Kidney (tissue), 13 donors: ENCODE measurements at regions not wholly inside any gene's neighbourhood (a gene's known extent, or its start where the extent isn't known, plus 50 kb on each side); places are given as distances from the start of the nearest gene placed in this dataset.
"Not testable (repeated sequence)": the region's sequence is repeated elsewhere in the genome, so short reads cannot be mapped to it uniquely, and the experiment has no call there.

Source experiments
- DNase-seq, 5 donors: peaks; one replicate each; pipeline ENCODE4 v3.0.0-alpha.2; 2013 to 2020
- FAIRE-seq: peaks from 2 replicates; lab custom pipeline; 2012; peaks lifted over from hg19 to GRCh38; lab: Jason Lieb, UNC
- H3K27ac ChIP-seq, 2 donors: one replicate each; pipeline ENCODE4 v1.7.0; 2013; ENCODE audit warnings: low read depth in 2 of 2, low read length in 2 of 2, inconsistent platforms in 1 of 2
- H3K27me3 ChIP-seq: one replicate; pipeline ENCODE4 v1.7.1; 2013; ENCODE audit warnings: low read length, inconsistent platforms; ENCODE audit not compliant: control insufficient read depth, insufficient read depth
- H3K36me3 ChIP-seq, 3 donors: one replicate each; pipeline versions ENCODE4 v1.7.0 to v1.7.1; 2013; ENCODE audit warnings: low read length in 3 of 3, control low read depth in 1 of 3, inconsistent platforms in 1 of 3; ENCODE audit not compliant: insufficient read depth in 3 of 3, control insufficient read depth in 2 of 3
- H3K4me1 ChIP-seq, 3 donors: one replicate each; pipeline versions ENCODE4 v1.7.0 to v1.7.1; 2013; ENCODE audit warnings: low read length in 3 of 3, inconsistent platforms in 1 of 3, low read depth in 1 of 3; ENCODE audit not compliant: control insufficient read depth in 2 of 3, insufficient read depth in 2 of 3
- H3K4me3 ChIP-seq, 3 donors: one replicate each; pipeline versions ENCODE4 v1.7.0 to v1.8.1; 2013; ENCODE audit warnings: low read length in 3 of 3, control low read depth in 1 of 3, inconsistent platforms in 1 of 3
- H3K9ac ChIP-seq, 3 donors: one replicate each; pipeline versions ENCODE4 v1.7.0 to v1.7.1; 2013; ENCODE audit warnings: low read length in 3 of 3, control low read depth in 1 of 3, inconsistent platforms in 1 of 3
- H3K9me3 ChIP-seq, 3 donors: one replicate each; pipeline versions ENCODE4 v1.7.0 to v1.7.1; 2013; ENCODE audit warnings: low read length in 3 of 3, control low read depth in 1 of 3, inconsistent platforms in 1 of 3; ENCODE audit not compliant: control insufficient read depth in 2 of 3, insufficient read depth in 1 of 3
- intact Hi-C: fragments of 100-400 bp; cut with DNase I; formaldehyde crosslinking; loops from one replicate; pipeline ENCODE4 v1.11.1; 2022
- TF ChIP-seq, protein P1 (sequence below): IDR thresholded peaks from 3 replicates; pipeline ENCODE4 v1.5.1; 2012; ENCODE audit warnings: mild to moderate bottlenecking, moderate library complexity, borderline replicate concordance; ENCODE audit not compliant: insufficient read depth; ENCODE audit errors: extremely low read depth
- donor health status: control.
- donor health status: control.
- donor health status: control.
- donor health status: control.
- donor health status: control.
- donor health status: DM: yes; HTN: yes; CAD: no.
- donor health status: Normal renal cell carcinoma (clear cell type).

DNA sequence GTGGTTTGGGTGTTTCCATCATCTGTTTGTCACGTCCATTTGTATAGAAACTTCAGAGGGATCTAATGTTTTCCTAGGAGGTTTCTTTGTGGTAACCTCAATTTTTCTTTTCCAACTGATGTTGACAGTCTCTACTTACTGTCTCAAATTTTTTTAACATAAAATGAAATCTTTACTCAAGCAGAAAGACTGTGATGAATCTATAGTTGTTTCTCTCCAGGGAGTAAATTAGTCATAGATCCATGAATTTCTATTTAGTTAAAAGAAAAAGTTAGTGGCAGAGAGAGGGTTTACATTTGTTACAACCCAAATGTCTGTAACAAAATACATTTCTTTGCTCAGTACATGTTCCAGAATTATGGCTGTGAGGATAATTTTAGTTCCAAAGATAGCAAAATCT is 161.6 kb downstream of the DISP1 start:
- intact Hi-C loops, result no loop called here
- no peak overlapping the region for H3K27ac ChIP-seq
- no peaks in the 10 kb centered on the region for H3K27me3 ChIP-seq
- H3K4me1 ChIP-seq, result no peaks in the 10 kb centered on the region
- H3K9me3 ChIP-seq, result no peaks in the 10 kb centered on the region
- FAIRE-seq (no peak), DNase-seq (no peak)
- no peaks in the 10 kb centered on the region for H3K36me3 ChIP-seq
- no peak overlapping the region for H3K4me3 ChIP-seq
- TF ChIP-seq, protein P1, sequence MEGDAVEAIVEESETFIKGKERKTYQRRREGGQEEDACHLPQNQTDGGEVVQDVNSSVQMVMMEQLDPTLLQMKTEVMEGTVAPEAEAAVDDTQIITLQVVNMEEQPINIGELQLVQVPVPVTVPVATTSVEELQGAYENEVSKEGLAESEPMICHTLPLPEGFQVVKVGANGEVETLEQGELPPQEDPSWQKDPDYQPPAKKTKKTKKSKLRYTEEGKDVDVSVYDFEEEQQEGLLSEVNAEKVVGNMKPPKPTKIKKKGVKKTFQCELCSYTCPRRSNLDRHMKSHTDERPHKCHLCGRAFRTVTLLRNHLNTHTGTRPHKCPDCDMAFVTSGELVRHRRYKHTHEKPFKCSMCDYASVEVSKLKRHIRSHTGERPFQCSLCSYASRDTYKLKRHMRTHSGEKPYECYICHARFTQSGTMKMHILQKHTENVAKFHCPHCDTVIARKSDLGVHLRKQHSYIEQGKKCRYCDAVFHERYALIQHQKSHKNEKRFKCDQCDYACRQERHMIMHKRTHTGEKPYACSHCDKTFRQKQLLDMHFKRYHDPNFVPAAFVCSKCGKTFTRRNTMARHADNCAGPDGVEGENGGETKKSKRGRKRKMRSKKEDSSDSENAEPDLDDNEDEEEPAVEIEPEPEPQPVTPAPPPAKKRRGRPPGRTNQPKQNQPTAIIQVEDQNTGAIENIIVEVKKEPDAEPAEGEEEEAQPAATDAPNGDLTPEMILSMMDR, result no peak
- no peak overlapping the region for H3K9ac ChIP-seq

DNA sequence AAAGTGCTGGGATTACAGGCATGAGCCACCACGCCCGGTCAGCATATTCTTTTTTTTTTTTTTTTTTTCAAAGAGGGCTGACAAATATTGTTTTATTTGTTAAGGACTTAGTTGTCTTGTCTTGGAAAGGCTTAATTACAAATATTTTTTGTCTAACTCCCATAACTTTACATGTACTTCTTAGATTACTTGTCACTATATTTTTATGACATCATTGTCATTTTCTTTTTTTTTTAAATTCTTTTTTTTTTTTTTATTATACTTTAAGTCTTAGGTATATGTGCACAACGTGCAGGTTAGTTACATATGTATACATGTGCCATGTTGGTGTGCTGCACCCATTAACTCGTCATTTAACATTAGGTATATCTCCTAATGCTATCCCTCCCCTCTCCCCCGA is 162.5 kb downstream of the DISP1 start:
- FAIRE-seq, H3K27ac ChIP-seq, H3K27me3 ChIP-seq, DNase-seq, H3K9me3 ChIP-seq, H3K4me1 ChIP-seq, H3K4me3 ChIP-seq, H3K36me3 ChIP-seq, intact Hi-C loops, H3K9ac ChIP-seq: not testable (repeated sequence)

DNA sequence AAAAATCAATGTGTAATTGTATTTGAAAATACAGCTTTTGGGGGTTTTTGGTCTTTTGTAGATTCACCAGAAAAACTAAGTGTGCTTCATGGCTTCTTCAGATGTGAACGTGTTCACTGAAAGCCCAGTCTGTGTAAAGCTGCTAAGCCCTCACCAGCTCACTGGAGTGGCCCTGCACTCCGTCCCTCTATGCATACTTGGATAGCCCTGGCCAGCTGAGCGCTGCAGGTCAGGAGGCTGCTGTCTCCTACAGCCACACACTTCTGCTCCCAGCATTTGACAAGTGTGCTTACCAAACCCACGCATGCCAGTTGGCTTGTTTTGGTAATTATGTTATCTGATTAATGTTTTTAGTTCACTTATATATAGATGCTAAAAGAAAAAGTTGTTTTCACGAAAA is 163.5 kb downstream of the TLR5 start:
- no peaks in the 10 kb centered on the region for H3K36me3 ChIP-seq
- FAIRE-seq (no peak), DNase-seq (no peak)
- no peaks in the 10 kb centered on the region for H3K4me1 ChIP-seq
- no peaks in the 10 kb centered on the region for H3K27me3 ChIP-seq
- no peaks in the 10 kb centered on the region for H3K9me3 ChIP-seq
- TF ChIP-seq, protein P1, result no peak
- no peak overlapping the region for H3K4me3 ChIP-seq
- intact Hi-C loops, result no loop called here
- H3K9ac ChIP-seq, result no peak overlapping the region
- no peak overlapping the region for H3K27ac ChIP-seq

DNA sequence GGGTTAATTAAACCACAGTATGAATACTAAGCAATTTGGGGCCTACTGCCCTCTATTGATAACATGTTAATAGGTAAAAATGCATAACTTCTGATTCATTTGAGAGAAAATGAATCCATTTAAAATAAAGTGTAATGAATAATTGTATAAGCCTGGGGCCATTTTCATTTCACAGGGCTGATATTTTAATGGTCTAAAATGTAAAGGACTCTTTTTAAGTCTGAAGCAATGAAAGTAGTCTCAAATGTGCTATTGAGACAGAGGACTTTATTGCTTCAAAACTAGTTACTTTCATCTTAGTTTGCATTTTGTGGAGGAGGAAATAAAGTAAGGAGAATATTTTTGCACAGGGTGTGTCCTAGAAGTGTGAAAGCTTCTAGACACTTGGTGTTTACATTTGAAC is 155.4 kb downstream of the TLR5 start:
- TF ChIP-seq, protein P1, result no peak
- H3K27me3 ChIP-seq, result no peaks in the 10 kb centered on the region
- no peak overlapping the region for H3K9ac ChIP-seq
- FAIRE-seq (no peak), DNase-seq (no peak)
- H3K4me3 ChIP-seq, result no peak overlapping the region
- intact Hi-C loops, result no loop called here
- no peak overlapping the region for H3K27ac ChIP-seq
- H3K36me3 ChIP-seq, result peaks cover 0 to 4% (median 0%) of the 10 kb centered on the region in 3 donors
- H3K9me3 ChIP-seq, result no peaks in the 10 kb centered on the region
- no peaks in the 10 kb centered on the region for H3K4me1 ChIP-seq
